Skin of body (tissue), 1 donor: ENCODE measurements at regions not wholly inside any gene's neighbourhood (a gene's known extent, or its start where the extent isn't known, plus 50 kb on each side); places are given as distances from the start of the nearest gene placed in this dataset.

ENCODE experiments used
- DNase-seq: peaks from one replicate; lab custom pipeline; 2025; lab: John Stamatoyannopoulos, UW

DNA sequence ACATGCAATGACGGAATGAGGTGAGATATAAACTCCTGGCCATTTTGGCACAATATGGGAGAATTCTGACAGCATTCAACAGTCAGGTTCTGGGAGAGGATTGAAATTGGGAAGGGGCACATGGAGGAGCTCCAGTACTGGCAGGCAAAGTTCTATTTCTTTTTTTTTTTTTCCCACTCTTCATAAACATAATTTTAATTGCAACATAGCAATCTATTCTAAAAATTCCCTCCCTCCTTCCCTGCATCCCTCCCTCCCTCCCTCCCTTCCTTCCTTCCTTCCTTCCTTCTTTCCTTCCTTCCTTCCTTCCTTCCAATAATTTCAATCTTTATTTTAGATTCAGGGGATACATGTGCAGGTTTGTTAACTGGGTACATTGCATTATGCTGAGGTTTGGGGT is 93.2 kb downstream of the PTCSC3 start:
- no peak for DNase-seq

GRCh38 chr14:36078080-36078479 is 98.4 kb downstream of the PTCSC3 start:
- DNase-seq: no peak

DNA sequence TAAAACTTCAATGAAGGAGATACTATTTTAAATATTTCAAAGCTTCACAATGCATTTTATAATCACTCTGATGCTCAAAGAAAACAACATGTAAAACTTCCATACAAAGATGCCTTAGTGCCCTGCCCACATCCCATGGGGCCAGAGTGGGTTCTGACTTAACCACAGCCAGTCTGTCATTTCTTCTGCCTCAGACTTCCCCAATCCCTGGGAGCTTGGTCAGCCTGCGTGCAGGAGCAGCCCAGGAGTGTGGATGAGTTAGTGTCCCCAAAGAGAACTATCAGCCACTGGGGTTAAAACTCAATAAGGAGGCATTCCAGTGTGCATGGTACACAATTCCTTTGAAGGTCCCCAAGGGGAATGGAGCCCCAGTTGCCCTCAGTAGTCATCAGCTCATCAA is 100.3 kb downstream of the PTCSC3 start:
- DNase-seq: no peak

- no peak for DNase-seq
Measured at GRCh38 chr14:36075203-36075602, 101.3 kb downstream of the PTCSC3 start.

DNA sequence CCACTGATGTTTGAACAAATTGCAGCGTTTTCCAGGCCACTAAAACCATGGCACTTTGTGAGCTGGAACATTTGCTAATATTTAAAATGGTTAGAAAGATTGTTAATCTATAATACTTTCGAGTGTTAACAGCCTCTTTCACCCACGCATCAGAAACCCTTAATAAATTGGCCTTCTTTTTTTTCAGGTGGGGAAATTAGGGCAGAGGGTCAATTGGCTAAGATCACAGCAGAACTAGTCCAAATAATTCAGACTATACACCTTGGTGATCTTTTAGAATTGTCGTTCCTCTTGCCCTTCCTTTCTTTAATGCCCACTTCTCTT is 105.8 kb downstream of the PTCSC3 start:
- DNase-seq: no peak

- DNase-seq: no peak
Measured at GRCh38 chr14:36070031-36070719, 106.3 kb downstream of the PTCSC3 start.

- DNase-seq: no peak
Measured at GRCh38 chr14:36069535-36069900, 107.0 kb downstream of the PTCSC3 start.

DNA sequence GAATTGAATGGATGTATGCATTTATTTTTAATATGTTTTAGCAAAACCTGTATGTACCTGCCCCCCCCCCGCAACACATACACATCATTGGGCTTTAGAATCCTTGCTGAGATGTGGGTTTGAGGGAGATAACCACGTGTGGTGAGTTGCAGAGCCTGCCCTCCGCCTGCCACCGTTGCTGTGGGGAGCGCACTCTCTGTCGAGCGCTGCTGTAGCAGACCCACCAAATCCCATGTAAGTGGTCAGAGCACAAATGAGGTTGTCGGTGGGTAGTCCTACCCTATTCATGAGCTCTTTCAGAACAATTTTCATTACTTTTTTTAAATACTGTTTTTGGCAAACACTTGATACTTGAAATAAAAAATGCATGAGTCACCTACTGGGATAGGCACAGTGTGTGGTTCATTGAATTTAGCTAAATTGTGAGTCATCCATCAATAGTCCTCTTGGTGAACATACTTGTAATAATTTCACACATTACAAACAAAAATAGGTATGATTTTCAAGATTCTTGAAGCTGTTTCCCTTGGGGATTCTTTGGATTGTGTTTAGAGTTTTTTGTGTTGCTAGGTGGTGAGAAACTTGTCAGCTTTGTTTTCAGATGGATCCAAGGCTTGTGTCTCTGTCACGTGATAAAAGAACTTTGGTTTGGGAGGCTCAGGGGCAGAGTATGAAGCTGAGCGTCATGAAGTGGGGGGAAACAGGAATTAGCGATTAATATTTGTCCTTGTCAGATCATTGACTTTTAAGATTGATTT is 107.6 kb downstream of the PTCSC3 start:
- DNase-seq: no peak

DNA sequence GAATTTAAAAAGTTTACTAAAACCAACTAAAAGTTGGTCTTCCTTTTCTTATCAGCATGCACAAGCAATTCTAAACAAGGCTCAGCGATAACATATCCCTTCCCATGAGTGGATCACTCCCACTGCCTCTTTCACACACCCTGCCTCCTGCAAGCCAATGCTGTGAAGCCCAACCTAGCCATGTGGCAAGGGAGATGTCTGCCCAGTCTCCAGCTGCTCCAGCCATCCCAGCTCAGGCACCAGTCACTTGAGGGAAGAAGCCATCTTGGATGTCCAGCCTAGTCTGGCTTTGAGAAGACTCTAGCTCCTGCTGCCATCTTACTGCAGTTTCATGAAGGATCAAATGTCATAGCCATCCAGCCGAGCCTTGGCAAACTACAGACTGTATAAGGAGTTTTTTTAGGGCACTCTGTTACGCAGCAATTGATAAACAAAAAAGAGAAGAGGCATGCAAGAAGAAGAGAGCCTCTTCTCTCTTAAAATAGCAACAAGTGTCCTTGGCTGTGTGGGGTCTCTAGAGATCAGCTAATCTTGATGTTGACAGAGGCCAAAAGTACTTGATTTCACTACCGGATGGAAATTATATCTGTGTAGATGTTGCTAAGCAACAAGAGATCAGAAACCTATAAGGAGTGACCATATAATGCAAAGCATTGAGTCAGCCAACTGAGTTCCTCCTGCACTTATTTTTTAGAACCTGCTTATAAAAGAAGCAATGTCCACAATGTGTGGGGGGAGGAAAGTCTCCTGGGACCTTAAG is 108.9 kb downstream of the PTCSC3 start:
- no peak for DNase-seq

GRCh38 chr14:36066636-36067035 is 109.9 kb downstream of the PTCSC3 start:
- DNase-seq: no peak

DNA sequence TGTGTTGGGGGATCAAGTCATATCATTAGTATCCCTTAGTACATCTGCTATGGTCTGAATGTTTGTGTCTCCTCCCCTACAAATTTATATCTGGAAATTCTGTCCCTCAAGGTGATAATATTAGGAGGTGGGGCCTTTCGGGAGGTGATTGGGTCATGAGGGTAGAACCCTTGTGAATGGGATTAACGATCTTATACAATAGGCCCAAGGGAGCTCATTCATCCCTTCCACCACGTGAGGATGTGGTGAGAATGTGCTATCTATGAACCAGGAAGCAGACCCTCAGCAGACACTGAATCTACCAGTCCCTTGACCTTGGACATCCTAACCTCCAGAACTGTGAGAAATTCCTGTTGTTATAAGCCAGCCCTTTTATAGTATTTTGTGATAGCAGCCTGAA is 110.7 kb downstream of the PTCSC3 start:
- no peak for DNase-seq

- no peak for DNase-seq
Measured at GRCh38 chr14:36059531-36059930, 117.0 kb downstream of the PTCSC3 start.

DNA sequence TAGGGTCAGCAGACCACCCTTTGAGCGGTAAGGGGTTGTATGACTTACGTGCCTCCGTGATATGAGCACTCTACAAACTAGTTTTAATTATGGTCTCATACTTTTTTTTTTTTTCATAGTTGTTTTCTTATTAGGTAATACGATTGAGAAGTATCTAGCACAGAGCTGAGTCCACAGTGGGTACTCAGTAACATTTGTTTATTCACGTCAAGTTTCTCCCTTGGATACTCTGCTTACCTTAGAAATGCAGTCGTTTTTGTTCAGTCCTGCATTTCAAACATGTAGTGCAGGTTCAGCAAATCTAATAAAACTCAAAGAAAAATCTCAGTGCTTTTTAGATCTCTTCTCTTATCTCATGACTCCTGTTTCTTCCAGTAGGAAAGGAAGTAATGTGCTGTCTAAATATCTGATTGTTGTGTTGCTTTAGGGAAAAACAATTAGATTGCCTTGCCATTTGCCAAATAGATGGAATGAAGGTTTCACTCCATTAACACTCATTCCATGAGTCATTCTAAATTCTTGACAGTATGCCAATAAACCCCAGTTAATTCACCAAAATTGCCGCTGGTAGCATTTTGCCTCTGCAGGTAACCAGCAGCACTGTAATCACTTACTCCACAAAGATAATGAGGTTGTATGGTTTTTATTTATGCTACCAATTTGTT is 118.9 kb downstream of the PTCSC3 start:
- no peak for DNase-seq

DNA sequence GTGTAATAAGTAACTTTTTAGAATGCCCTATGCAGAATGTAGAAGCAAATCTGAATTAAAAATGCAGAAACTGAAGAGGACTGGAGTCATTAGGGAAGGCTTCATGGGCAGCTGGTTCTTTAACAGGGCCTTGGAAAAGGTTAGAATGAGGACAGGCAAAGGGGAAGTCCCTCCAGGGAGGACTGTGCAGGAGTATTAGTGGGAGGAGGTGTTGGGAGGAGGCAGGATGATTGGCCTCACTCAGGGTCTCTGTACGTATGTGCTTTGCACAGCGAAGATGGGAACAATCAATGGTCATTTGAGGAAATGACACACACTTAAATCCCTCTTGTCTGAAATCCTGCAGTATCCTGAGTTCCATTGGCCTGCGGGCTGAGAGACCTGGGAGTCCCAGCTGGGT is 119.7 kb downstream of the PTCSC3 start:
- no peak for DNase-seq

DNA sequence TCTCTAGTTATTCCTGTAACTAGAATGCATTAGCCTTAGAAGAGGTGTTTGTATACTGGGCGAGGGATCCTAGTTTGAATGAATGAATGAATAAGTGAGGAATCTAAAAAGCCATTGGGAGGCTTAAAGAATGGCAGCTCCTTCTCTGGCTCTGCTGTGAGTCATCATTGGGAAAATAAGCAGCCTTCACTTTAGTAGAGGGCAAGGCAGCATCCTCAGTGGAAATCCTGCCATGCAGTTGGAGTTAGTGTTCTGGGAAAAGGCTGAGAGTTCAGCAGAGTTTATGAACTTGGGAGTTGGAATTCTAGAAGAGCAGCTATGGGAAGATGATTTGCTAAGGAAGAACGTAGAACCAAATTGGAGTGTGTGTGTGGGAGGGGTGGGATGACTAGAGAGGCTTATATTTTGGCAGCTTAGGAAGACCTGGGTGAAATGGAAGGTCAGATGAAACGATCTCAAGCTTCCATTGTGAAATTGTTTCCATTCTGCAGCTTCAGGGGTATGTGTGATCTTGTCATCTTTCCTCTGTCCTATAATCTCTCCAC is 120.8 kb downstream of the PTCSC3 start:
- DNase-seq: no peak

GRCh38 chr14:36055052-36055378 is 121.5 kb downstream of the PTCSC3 start:
- no peak for DNase-seq

GRCh38 chr14:36054353-36055051 is 122.0 kb downstream of the PTCSC3 start:
- no peak for DNase-seq

DNA sequence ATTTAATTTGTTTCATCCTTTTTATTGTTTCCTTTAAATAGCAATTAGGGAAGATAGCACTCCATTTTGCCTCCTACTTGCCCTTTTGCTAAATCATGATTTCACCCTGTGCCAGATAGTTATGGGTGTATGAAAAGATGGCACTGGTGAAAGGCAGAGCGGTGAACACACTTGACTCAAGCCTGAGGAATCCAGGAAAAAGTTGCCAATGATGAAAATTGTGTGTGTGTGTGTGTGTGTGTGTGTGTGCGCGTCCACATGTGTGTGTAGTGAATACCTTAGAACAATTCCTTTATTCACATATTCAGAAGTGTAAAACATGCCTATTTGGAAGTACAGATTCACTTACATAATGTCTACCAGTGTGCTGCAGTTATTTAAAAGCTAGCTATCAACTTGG is 123.8 kb downstream of the PTCSC3 start:
- no peak for DNase-seq

DNA sequence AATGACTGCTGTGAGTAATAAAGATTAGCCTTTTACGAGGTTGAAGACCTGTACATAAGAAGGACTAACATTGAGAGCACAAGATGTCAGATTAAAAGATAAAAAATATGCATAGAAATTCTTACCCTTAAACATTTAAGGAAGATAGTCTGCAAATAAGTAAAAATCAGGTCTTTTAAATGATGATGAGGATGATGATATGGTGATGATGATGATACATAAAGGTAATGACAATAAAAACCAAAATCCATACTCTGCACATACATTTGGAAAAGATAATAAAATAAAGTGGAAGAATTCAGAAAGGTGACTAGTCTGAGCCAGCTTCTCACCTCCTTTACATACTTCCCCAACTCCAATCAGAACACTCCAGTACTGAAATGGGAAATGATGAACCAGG is 124.5 kb downstream of the PTCSC3 start:
- no peak for DNase-seq

DNA sequence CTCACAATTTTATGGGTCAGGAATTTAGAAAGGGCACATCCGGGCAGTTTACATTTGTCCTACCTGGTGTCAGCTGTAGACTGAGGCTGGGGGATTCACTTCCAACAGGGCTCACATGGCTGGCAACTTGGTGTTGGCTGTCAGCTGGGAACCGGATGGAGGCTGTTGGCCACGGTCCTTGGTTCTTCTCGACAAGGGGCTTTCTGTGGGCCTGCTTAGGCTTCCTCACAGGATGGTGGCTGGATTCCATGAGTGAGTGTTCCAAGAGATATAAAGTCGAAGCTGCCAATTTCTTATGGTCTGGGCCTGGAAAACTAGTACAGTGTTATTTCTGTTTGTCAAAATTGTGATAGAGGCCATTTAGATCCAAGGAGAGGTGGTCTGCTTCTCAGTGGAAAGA is 127.9 kb downstream of the PTCSC3 start:
- DNase-seq: no peak

DNA sequence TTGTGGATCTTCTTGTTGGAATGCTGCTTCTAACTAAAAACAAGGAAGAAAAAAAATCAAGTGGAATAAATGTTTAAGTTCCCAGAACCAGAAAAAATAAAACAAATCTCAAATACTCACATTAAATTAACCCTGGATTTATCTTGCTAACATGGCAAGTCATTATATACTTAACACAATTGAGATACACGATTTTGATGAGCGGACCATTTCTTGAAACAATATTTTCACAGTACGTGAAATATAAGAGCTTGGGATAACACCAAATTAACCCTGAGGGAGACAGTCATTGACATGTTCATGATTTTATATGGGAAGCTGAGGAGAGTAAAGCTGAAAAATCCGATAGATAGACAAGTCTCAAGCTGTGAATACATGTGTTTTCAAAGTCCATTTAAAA is 128.6 kb downstream of the PTCSC3 start:
- DNase-seq: no peak
